Nephron (organoid): ENCODE measurements at regions not wholly inside any gene's neighbourhood (a gene's known extent, or its start where the extent isn't known, plus 50 kb on each side); places are given as distances from the start of the nearest gene placed in this dataset.

Experiments
- H3K27ac Mint-ChIP-seq, 3 experiments: 2 replicates each; pipeline ENCODE4 v1.8.0; 2020; ENCODE audit warnings: mixed read lengths in 3 of 3, mild to moderate bottlenecking in 2 of 3, moderate library complexity in 1 of 3
- H3K27me3 Mint-ChIP-seq: 2 replicates; pipeline ENCODE4 v1.8.0; 2021; ENCODE audit warnings: low read depth, mild to moderate bottlenecking, moderate library complexity, mixed read lengths
- H3K36me3 Mint-ChIP-seq: 2 replicates; pipeline ENCODE4 v1.8.0; 2020; ENCODE audit warnings: low read depth, mixed read lengths
- H3K4me1 Mint-ChIP-seq: 2 replicates; pipeline ENCODE4 v1.8.0; 2020; ENCODE audit warnings: mixed read lengths
- H3K4me3 Mint-ChIP-seq, 3 experiments: 2 replicates each; pipeline ENCODE4 v1.8.0; 2020; ENCODE audit warnings: mild to moderate bottlenecking in 3 of 3, mixed read lengths in 3 of 3, moderate library complexity in 2 of 3
- H3K9me3 Mint-ChIP-seq: 2 replicates; pipeline ENCODE4 v1.8.0; 2020; ENCODE audit warnings: mixed read lengths
- TF ChIP-seq, protein P1 (sequence below), 3 experiments: fragments of 200-600 bp; sonication (generic); IDR thresholded peaks; one replicate each; pipeline ENCODE4 v1.5.0; 2021; ENCODE audit warnings: antibody characterized with exemption in 3 of 3; ENCODE audit not compliant: unreplicated experiment in 3 of 3

DNA sequence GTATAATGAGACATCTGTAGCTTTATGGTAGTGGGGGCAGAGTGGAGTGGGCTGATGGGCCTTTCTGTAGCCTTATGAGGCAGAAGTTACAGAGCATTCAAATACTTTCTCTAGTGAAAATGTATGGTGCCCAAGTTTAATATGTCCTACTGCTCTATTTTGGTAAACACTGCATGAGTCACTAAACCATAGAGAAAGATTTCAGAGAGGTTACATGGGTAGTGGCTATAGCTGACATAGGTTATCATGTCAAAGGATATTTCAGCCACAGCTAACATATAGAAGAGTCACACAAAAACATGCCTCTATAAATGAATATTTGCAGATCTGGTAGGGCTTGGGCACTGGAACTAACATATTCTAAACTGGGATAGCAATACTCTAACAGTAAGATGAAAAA lies 212.4 kb upstream of the USP25 start:
- Mint-ChIP-seq H3K4me1 (no peaks in the 10 kb centered on the region), H3K27me3 (no peaks in the 10 kb centered on the region)
- TF ChIP-seq, protein P1, sequence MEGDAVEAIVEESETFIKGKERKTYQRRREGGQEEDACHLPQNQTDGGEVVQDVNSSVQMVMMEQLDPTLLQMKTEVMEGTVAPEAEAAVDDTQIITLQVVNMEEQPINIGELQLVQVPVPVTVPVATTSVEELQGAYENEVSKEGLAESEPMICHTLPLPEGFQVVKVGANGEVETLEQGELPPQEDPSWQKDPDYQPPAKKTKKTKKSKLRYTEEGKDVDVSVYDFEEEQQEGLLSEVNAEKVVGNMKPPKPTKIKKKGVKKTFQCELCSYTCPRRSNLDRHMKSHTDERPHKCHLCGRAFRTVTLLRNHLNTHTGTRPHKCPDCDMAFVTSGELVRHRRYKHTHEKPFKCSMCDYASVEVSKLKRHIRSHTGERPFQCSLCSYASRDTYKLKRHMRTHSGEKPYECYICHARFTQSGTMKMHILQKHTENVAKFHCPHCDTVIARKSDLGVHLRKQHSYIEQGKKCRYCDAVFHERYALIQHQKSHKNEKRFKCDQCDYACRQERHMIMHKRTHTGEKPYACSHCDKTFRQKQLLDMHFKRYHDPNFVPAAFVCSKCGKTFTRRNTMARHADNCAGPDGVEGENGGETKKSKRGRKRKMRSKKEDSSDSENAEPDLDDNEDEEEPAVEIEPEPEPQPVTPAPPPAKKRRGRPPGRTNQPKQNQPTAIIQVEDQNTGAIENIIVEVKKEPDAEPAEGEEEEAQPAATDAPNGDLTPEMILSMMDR (IDR thresholded peaks at IDR 0.05; ENCODE audit: unreplicated experiment in 3 of 3), result no peak

DNA sequence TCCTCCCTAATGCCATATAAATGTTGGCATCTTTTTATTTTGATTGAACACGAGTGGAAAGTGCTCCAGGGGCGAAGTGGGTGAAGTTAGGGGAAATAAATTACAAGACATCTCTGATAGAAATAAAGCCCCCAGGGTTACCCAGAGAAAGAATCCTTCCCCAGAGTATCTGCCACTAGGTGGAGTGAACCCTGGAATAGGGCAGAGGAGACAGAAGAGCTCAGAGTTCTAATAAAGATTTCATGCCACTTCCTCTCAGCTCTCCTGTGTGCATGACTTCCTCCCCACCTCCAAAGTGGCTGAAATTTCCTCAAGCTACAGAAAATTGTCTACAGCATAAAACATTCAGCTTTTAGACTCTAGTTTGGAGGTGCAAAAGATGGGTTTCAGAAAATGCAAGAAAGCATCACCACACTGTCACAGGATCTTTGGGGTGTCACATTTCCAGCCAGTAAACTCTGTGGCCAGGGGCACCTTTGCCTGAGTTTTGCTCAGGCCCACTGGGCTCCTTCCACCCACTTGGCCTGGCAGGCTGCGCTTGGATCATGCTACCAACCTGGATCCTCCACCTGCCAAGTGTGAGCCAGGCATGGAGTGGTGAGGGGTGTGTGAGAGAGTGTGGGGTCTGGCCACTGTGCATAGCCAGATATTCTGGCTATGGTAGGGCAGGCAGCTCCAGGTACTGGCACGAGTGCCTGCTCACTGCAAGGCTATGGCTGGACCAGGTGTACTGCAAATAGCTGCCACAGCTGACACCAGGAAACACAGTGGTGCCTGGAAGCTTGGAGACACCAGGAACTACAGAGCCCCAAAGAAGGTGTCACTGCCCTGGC lies 208.8 kb upstream of the USP25 start:
- no peaks in the 10 kb centered on the region for H3K36me3 Mint-ChIP-seq
- TF ChIP-seq, protein P1 (IDR thresholded peaks at IDR 0.05; ENCODE audit: unreplicated experiment in 3 of 3), result peak in 1 of 3 experiments; percentile 10
- no peak overlapping the region for H3K27ac Mint-ChIP-seq
- H3K4me3 Mint-ChIP-seq, result no peak overlapping the region
- peaks cover 3% of the 10 kb centered on the region for H3K9me3 Mint-ChIP-seq
- H3K27me3 Mint-ChIP-seq, result no peaks in the 10 kb centered on the region
- no peaks in the 10 kb centered on the region for H3K4me1 Mint-ChIP-seq

More for the DNA sequence above, 212.4 kb upstream of the USP25 start:
- no peak overlapping the region for H3K4me3 Mint-ChIP-seq
- H3K27ac Mint-ChIP-seq, result no peak overlapping the region
- H3K36me3 Mint-ChIP-seq, result no peaks in the 10 kb centered on the region
- peaks cover 3% of the 10 kb centered on the region for H3K9me3 Mint-ChIP-seq

DNA sequence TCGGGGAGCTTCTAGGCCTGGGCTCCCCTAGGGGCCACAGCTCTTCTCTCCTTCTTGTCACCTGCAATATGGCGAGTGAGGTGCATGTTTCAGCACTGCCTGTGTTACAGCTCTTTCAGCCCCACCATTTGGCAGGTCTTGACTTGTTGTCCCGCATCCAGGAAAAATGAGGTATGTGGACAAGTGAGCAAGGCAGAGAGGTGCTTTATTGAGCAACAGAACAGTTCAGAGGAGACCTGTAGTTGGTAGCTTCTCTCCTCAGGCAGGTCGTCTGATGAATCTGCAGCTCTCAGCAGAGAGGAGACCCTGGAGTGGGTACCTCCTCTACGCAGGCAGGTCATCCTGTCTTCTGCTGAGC lies 208.2 kb upstream of the USP25 start:
- Mint-ChIP-seq H3K9me3 (peaks cover 3% of the 10 kb centered on the region), H3K27me3 (no peaks in the 10 kb centered on the region), H3K4me1 (no peaks in the 10 kb centered on the region), H3K27ac (no peak overlapping the region), H3K36me3 (no peaks in the 10 kb centered on the region), H3K4me3 (no peak overlapping the region)
- TF ChIP-seq, protein P1 (IDR thresholded peaks at IDR 0.05; ENCODE audit: unreplicated experiment in 3 of 3), result no peak

DNA sequence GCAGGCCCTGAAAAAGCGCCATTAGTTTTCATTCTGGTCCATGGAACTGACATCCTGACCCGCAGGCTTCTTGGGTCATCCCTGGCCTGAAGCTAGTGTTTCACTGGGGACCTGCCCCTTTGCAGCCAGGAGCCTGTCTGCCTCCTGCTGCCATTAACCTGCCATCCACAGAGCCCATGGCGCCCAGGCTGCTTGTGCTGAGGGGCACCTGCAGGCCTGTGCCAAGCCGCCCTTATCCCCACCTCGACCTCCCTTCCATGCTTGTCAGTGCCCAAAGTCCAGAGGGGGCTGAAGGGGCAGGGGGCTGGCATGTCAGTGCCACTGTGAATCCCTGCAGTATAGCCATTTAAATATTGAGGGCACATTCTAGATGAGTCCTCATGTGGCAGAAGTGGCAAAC lies 207.6 kb upstream of the USP25 start:
- H3K36me3 Mint-ChIP-seq, result no peaks in the 10 kb centered on the region
- peaks cover 3% of the 10 kb centered on the region for H3K9me3 Mint-ChIP-seq
- H3K4me1 Mint-ChIP-seq, result no peaks in the 10 kb centered on the region
- no peak overlapping the region for H3K4me3 Mint-ChIP-seq
- TF ChIP-seq, protein P1 (IDR thresholded peaks at IDR 0.05; ENCODE audit: unreplicated experiment in 3 of 3), result no peak
- no peak overlapping the region for H3K27ac Mint-ChIP-seq
- no peaks in the 10 kb centered on the region for H3K27me3 Mint-ChIP-seq

DNA sequence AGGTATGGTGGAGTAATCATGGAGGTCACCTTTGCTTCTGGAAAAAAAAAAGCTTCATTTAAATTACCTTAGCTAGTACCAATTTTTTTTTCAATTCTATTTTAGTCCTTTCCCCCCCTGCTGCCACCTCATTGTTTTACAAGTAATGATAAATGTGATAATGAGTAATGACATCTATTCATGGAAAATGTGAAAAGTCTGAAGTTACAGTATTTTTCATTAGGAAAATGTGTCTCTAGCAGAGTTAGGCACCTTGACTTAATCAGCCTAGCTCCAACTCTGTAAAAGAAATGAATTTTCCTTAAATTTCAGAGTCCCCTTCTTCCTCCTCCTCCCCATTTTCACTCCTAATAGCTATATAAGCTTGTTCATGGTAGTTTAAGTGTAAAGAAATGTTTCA lies 204.9 kb upstream of the USP25 start:
- Mint-ChIP-seq H3K36me3 (no peaks in the 10 kb centered on the region), H3K4me1 (no peaks in the 10 kb centered on the region), H3K27ac (no peak overlapping the region), H3K9me3 (no peaks in the 10 kb centered on the region), H3K4me3 (no peak overlapping the region), H3K27me3 (no peaks in the 10 kb centered on the region)
- TF ChIP-seq, protein P1 (IDR thresholded peaks at IDR 0.05; ENCODE audit: unreplicated experiment in 3 of 3), result no peak

DNA sequence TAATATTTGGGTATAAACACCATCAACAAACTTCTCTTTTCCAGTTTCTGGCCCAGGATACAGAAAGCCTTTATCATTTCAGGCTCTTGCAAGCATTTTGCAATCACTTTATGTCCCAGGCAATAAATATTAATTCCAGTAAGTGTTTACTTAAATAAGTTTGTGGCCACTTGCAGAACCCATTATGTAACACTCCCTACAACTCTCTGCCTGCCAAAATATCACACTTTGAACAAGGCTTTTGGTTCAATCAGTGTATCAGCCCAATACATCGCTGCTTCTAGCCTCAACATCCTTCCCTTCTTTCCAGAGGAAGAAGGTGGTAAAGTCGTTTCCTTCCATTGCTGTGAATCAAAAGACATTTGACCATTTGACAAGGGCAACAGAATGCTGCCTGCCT lies 203.0 kb upstream of the USP25 start:
- no peaks in the 10 kb centered on the region for H3K27me3 Mint-ChIP-seq
- peaks cover 4% of the 10 kb centered on the region for H3K9me3 Mint-ChIP-seq
- TF ChIP-seq, protein P1 (IDR thresholded peaks at IDR 0.05; ENCODE audit: unreplicated experiment in 3 of 3), result no peak
- no peak overlapping the region for H3K27ac Mint-ChIP-seq
- no peaks in the 10 kb centered on the region for H3K4me1 Mint-ChIP-seq
- H3K4me3 Mint-ChIP-seq, result no peak overlapping the region
- no peaks in the 10 kb centered on the region for H3K36me3 Mint-ChIP-seq
